ENCODE measurements at regions not wholly inside any gene's neighbourhood (a gene's known extent, or its start where the extent isn't known, plus 50 kb on each side); places are given as distances from the start of the nearest gene placed in this dataset.

- no peak for TF ChIP-seq CTCF (optimal IDR thresholded peaks at IDR 0.05 in 1 of 3, IDR thresholded peaks at IDR 0.05 in 1 of 3, conservative IDR thresholded peaks at IDR 0.05 in 1 of 3; ENCODE audit: extremely low read depth in 1 of 3, insufficient read depth in 2 of 3, low read length in 3 of 3)
- no peak for TF ChIP-seq EZH2 (IDR thresholded peaks at IDR 0.05; ENCODE audit: low read length)
Measured at GRCh38 chr5:45094876-45095440, 286.2 kb downstream of the MRPS30 start.
